H1 (cell line): ENCODE measurements at regions not wholly inside any gene's neighbourhood (a gene's known extent, or its start where the extent isn't known, plus 50 kb on each side); places are given as distances from the start of the nearest gene placed in this dataset.

Experiments
- CBX8 ChIP-seq: fragments of 300-800, 300-1000 bp; sonication (generic); IDR thresholded peaks from 2 replicates; pipeline ENCODE4 v1.7.1; 2016; ENCODE audit warnings: low read depth, low read length, borderline replicate concordance
- TAF1 ChIP-seq: IDR thresholded peaks from 2 replicates; pipeline ENCODE4 v1.6.1; 2011; ENCODE audit warnings: mild to moderate bottlenecking, low read depth, low read length
- TF ChIP-seq, protein P1 (sequence below), 3 experiments: IDR thresholded peaks; 1 replicate in 2 of 3; 2 replicates in 1 of 3; pipeline versions ENCODE4 v1.5.1 to v1.6.1; 2011; ENCODE audit warnings: low read length in 3 of 3, mild to moderate bottlenecking in 3 of 3, inconsistent platforms in 2 of 3, low read depth in 1 of 3, moderate library complexity in 1 of 3; ENCODE audit not compliant: insufficient read depth in 1 of 3; ENCODE audit errors: control extremely low read depth in 1 of 3

DNA sequence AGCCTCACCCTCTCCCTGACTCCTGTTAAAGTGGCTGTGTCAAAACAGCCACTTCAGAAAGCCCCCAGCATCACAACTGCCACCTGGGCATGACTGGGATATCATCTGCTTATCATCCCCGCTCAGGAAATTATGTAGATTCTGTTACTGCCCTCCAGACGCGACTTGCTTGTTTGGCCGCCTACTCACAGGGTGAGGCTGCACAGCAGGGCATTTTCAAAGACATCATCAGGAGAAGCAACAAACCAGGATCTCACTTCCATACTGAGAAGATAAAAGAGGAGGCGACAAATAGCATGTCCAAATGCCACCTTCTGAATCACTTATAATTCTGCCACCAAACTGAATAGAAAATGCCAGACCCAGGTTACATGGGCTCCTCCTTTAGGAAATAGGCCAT is 94.8 kb downstream of the MIS18A start:
- TF ChIP-seq TAF1 (no peak), CBX8 (no peak)
- TF ChIP-seq, protein P1, sequence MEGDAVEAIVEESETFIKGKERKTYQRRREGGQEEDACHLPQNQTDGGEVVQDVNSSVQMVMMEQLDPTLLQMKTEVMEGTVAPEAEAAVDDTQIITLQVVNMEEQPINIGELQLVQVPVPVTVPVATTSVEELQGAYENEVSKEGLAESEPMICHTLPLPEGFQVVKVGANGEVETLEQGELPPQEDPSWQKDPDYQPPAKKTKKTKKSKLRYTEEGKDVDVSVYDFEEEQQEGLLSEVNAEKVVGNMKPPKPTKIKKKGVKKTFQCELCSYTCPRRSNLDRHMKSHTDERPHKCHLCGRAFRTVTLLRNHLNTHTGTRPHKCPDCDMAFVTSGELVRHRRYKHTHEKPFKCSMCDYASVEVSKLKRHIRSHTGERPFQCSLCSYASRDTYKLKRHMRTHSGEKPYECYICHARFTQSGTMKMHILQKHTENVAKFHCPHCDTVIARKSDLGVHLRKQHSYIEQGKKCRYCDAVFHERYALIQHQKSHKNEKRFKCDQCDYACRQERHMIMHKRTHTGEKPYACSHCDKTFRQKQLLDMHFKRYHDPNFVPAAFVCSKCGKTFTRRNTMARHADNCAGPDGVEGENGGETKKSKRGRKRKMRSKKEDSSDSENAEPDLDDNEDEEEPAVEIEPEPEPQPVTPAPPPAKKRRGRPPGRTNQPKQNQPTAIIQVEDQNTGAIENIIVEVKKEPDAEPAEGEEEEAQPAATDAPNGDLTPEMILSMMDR (IDR thresholded peaks at IDR 0.05; ENCODE audit: control extremely low read depth in 1 of 3, insufficient read depth in 1 of 3, low read depth in 1 of 3, low read length in 3 of 3) = no peak
